ENCODE measurements at regions not wholly inside any gene's neighbourhood (a gene's known extent, or its start where the extent isn't known, plus 50 kb on each side); places are given as distances from the start of the nearest gene placed in this dataset.

DNA sequence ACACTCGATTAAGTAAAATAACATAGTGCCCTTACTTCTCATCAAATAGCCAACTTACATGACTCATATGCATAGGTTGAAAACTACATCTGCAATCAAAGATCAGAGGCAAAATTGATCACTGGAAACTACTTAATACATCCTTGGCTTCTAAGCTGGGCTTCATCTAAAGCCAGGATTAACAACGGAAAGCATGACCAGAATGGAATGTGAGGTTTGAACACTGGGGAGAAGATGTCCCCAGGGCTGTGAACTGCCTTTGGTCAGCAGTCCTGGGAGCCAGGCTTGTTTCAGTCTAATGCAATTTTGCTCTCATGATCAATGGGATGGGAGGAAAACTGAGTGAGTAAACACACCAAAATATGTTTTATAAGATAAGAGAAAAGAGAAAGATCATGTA is 192.5 kb upstream of the TTC29 start:
- no peak overlapping the region for H3K4me3 ChIP-seq
- TF ChIP-seq CTCF (IDR thresholded peaks at IDR 0.05) (no peak), POLR2AphosphoS5 (IDR thresholded peaks at IDR 0.05) (no peak), EP300 (IDR thresholded peaks at IDR 0.05) (no peak), POLR2A (IDR thresholded peaks at IDR 0.05) (no peak)
- WGBS, 2 donors = 76 to 80% methylated on average over 2 of the region's 2 CpGs
- intact Hi-C loops (cut with DNase I) = no loop called here
- H3K27me3 ChIP-seq = no peaks in the 10 kb centered on the region
- no peaks in the 10 kb centered on the region for H3K4me1 ChIP-seq
- H3K27ac ChIP-seq = no peak overlapping the region
- H3K9me3 ChIP-seq = no peaks in the 10 kb centered on the region
- DNase-seq = no peak
- no peaks in the 10 kb centered on the region for H3K36me3 ChIP-seq

DNA sequence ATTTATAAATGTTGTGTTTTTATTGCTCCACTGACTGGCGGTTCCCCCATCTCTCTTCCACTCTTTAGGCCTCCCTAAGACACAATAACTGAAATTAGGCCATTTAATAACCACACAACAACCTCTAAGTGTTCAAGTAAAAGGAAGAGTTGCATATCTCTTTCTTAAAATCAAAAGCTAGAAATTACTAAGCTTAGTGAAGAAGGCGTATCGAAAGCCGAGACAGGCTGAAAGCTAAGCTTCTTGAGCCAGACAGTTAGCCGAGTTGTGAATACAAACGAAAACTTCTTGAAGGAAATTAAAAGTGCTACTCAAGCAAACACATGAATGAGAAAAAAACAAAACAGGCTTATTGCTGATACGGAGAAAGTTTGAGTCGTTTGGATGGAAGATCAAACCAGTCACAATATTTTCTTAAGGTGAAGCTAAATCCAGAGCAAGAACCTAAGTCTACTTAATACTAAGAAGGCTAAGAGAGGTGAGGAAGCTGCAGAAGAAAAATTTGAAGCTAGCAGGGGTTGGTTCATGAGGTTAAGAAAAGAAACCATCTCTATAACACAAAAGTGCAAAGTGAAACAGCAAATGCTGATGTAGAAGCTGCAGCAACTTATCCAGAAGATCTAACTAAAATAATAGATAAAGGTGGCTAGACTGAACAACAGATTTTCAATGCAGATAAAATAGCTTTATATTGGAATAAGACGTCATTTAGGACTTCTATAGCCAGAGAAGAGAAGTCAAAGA is 194.0 kb upstream of the TTC29 start:
- WGBS, 2 donors = 82 to 87% methylated on average over 9 of the region's 9 CpGs
- Histone ChIP-seq H3K36me3 (no peaks in the 10 kb centered on the region), H3K27ac (no peak overlapping the region), H3K27me3 (no peaks in the 10 kb centered on the region), H3K4me3 (no peak overlapping the region), H3K4me1 (no peaks in the 10 kb centered on the region), H3K9me3 (no peaks in the 10 kb centered on the region)
- no peak for DNase-seq
- TF ChIP-seq CTCF (IDR thresholded peaks at IDR 0.05) (no peak), POLR2A (IDR thresholded peaks at IDR 0.05) (no peak), POLR2AphosphoS5 (IDR thresholded peaks at IDR 0.05) (no peak), EP300 (IDR thresholded peaks at IDR 0.05) (no peak)
- intact Hi-C loops (cut with DNase I) = no loop called here

DNA sequence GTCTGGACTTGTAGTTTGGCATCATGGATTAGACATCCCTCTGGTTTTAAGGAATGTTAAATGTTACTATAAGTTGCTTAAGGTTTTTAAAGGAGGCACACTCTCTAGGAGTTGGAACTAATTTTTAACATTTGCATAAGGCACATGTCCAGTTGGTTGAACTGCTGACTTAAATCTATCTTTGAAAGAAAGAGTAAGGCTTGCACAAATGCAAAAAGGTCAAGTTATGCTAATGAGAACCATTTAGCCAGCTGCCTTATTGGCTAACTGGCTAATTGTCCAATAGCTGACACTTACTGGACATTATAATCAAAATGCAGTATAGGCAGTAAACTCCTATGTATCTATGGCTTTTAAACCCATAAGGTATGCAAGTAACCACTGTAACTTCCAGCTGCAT is 206.1 kb upstream of the TTC29 start:
- H3K27ac ChIP-seq = no peak overlapping the region
- no peaks in the 10 kb centered on the region for H3K4me1 ChIP-seq
- intact Hi-C loops (cut with DNase I) = no loop called here
- H3K36me3 ChIP-seq = no peaks in the 10 kb centered on the region
- no peaks in the 10 kb centered on the region for H3K27me3 ChIP-seq
- peaks cover 0 to 2% (median 0%) of the 10 kb centered on the region in 4 donors for H3K9me3 ChIP-seq
- no peak for TF ChIP-seq CTCF (IDR thresholded peaks at IDR 0.05)
- TF ChIP-seq EP300 (IDR thresholded peaks at IDR 0.05) = no peak
- no peak for TF ChIP-seq POLR2A (IDR thresholded peaks at IDR 0.05)
- no peak for TF ChIP-seq POLR2AphosphoS5 (IDR thresholded peaks at IDR 0.05)
- no peak overlapping the region for H3K4me3 ChIP-seq
- DNase-seq = no peak

DNA sequence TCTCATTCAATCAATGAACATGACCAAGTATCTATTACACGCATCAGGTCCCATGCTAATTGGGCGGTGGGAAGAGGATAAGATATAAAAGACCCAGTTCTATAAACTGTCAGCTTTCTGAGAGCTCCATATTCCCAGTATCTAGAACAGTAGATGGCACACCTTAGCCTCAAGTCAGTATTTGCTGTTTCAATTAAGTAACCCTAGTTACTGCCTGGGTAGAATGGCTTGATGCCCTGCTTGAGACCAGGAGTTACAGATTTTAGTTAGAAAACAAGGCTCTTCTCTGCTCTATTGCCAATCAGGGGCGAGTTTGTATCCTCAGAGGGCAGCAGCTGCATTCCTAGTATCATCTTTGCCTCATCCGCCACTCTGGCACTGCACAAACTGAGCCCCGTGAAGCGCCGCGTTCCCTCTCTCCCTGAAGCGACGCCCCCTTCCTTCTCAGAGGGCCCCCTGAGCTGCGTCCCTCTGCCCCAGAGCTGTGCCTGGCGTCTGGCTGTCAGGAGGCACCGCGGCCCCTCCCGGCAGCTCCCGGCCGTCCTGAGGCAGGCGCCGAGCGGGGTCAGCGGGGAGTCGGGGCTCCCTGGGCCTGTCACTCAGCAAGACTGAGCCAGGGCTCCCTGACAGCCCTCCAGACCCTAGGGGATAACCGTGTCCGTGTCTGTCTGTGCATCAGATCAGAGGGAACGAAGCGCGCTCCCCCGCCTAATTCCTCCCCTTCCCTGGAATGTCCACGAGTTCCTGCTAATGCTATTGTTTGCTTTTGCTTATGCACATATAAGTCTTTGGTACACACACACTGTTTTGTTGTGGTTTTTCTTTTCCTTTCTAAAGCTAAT is 212.4 kb upstream of the TTC29 start:
- Histone ChIP-seq H3K27ac (peak overlapping the region in 1 of 4 donors; percentile 38), H3K4me3 (peak overlapping the region; percentile 16 to 50 (median 46)), H3K4me1 (peaks cover 0 to 10% (median 8%) of the 10 kb centered on the region in 4 donors), H3K9me3 (no peaks in the 10 kb centered on the region), H3K27me3 (no peaks in the 10 kb centered on the region), H3K36me3 (no peaks in the 10 kb centered on the region)
- TF ChIP-seq CTCF (IDR thresholded peaks at IDR 0.05) = no peak
- 8 to 11% methylated on average over 29 of the region's 29 CpGs for WGBS, 2 donors
- intact Hi-C loops (cut with DNase I) = no loop called here
- no peak for DNase-seq
